Erythroblast (primary cell): ENCODE measurements at regions not wholly inside any gene's neighbourhood (a gene's known extent, or its start where the extent isn't known, plus 50 kb on each side); places are given as distances from the start of the nearest gene placed in this dataset.
"Not testable (repeated sequence)": the region's sequence is repeated elsewhere in the genome, so short reads cannot be mapped to it uniquely, and the experiment has no call there.

Experiments used
- DNase-seq, 2 experiments: peaks; one replicate each; lab custom pipeline; 2025; lab: John Stamatoyannopoulos, UW
- GATA1 ChIP-seq: IDR thresholded peaks from 2 replicates; pipeline ENCODE4 v1.6.1; 2011; ENCODE audit warnings: low read depth, mild to moderate bottlenecking, control low read depth, low read length, moderate library complexity
- POLR2A ChIP-seq: IDR thresholded peaks from 2 replicates; pipeline ENCODE4 v1.6.1; 2011; ENCODE audit warnings: mild to moderate bottlenecking, low read length

- TF ChIP-seq GATA1 = no peak
- DNase-seq = no peak
Measured at GRCh38 chr4:15333692-15334633, 93.9 kb upstream of the C1QTNF7 start.

- TF ChIP-seq GATA1 = no peak
- TF ChIP-seq POLR2A = no peak
- no peak for DNase-seq
Measured at GRCh38 chr4:15336410-15337167, 91.2 kb upstream of the C1QTNF7 start.

GRCh38 chr4:15337168-15337657 is 90.6 kb upstream of the C1QTNF7 start:
- not testable (repeated sequence) for DNase-seq

GRCh38 chr4:15339737-15340136 is 88.1 kb upstream of the C1QTNF7 start:
- no peak for TF ChIP-seq GATA1
- no peak for TF ChIP-seq POLR2A
- no peak for DNase-seq

- TF ChIP-seq POLR2A = no peak
- TF ChIP-seq GATA1 = no peak
- no peak for DNase-seq
Measured at GRCh38 chr4:15340332-15340731, 87.5 kb upstream of the C1QTNF7 start.

GRCh38 chr4:15340902-15341732 is 86.7 kb upstream of the C1QTNF7 start:
- no peak for DNase-seq
- TF ChIP-seq POLR2A (no peak), GATA1 (no peak)

GRCh38 chr4:15341733-15342300 is 86.0 kb upstream of the C1QTNF7 start:
- no peak for DNase-seq
- TF ChIP-seq GATA1 (no peak), POLR2A (no peak)

- TF ChIP-seq GATA1 (no peak), POLR2A (no peak)
- DNase-seq = no peak
Measured at GRCh38 chr4:15343000-15343399, 84.8 kb upstream of the C1QTNF7 start.

GRCh38 chr4:15343581-15343980 is 84.3 kb upstream of the C1QTNF7 start:
- DNase-seq = no peak
- no peak for TF ChIP-seq POLR2A
- no peak for TF ChIP-seq GATA1

- TF ChIP-seq GATA1 = no peak
- TF ChIP-seq POLR2A = no peak
- no peak for DNase-seq
Measured at GRCh38 chr4:15344041-15344440, 83.8 kb upstream of the C1QTNF7 start.

GRCh38 chr4:15345134-15345533 is 82.7 kb upstream of the C1QTNF7 start:
- no peak for TF ChIP-seq POLR2A
- no peak for TF ChIP-seq GATA1
- no peak for DNase-seq

- DNase-seq = no peak
- TF ChIP-seq POLR2A = no peak
- TF ChIP-seq GATA1 = no peak
Measured at GRCh38 chr4:15348236-15348635, 79.6 kb upstream of the C1QTNF7 start.

GRCh38 chr4:15348695-15349094 is 79.1 kb upstream of the C1QTNF7 start:
- DNase-seq = no peak
- TF ChIP-seq GATA1 (no peak), POLR2A (no peak)

GRCh38 chr4:15349531-15349935 is 78.3 kb upstream of the C1QTNF7 start:
- no peak for TF ChIP-seq POLR2A
- no peak for TF ChIP-seq GATA1

More at GRCh38 chr4:15349531-15349935, 78.3 kb upstream of the C1QTNF7 start:
- no peak for DNase-seq
